B cell (primary cell): ENCODE measurements at regions not wholly inside any gene's neighbourhood (a gene's known extent, or its start where the extent isn't known, plus 50 kb on each side); places are given as distances from the start of the nearest gene placed in this dataset.

Experiments used
- ATAC-seq: fragments of 200-7000 bp; cut with Tn5 transposase; one replicate; pipeline ENCODE4 v1.10.0; 2021; ENCODE audit warnings: low read depth, mild to moderate bottlenecking, moderate number of reproducible peaks, moderate library complexity
- CTCF ChIA-PET: fragments of 350-600 bp; sonication (Branson Sonifier 250); formaldehyde crosslinking; loops from one replicate; lab custom pipeline; 2021; ENCODE audit warnings: antibody characterized with exemption, inconsistent platforms; lab: Charles Lee
- POLR2A ChIA-PET: fragments of 350-600 bp; sonication (Branson Sonifier 250); formaldehyde crosslinking; loops from one replicate; lab custom pipeline; 2021; ENCODE audit warnings: antibody characterized with exemption; lab: Charles Lee
- DNase-seq: peaks from one replicate; pipeline ENCODE4 v3.0.0; 2013
- H2AFZ ChIP-seq: 2 replicates; pipeline ENCODE4 v1.6.1; 2012; ENCODE audit warnings: mild to moderate bottlenecking, low read depth, low read length; ENCODE audit not compliant: insufficient read depth, poor library complexity, severe bottlenecking
- H3K27ac ChIP-seq, 2 donors: 1 replicate in 1 of 2; 2 replicates in 1 of 2; pipeline ENCODE4 v1.5.1; 2012 to 2013; ENCODE audit warnings: low read length in 2 of 2, mild to moderate bottlenecking in 2 of 2, moderate library complexity in 1 of 2
- H3K27me3 ChIP-seq, 4 experiments: fragments of 200-600 bp in 1 of 4; sonication (generic) in 1 of 4; replicated peaks in 1 of 4; 1 replicate in 2 of 4; 2 replicates in 2 of 4; pipeline versions ENCODE4 v1.6.1 to v1.7.0; 2013 to 2016; ENCODE audit warnings: low read length in 3 of 4, mild to moderate bottlenecking in 2 of 4, mixed read lengths in 1 of 4, moderate library complexity in 1 of 4; ENCODE audit not compliant: insufficient read depth in 4 of 4, control insufficient read depth in 3 of 4; ENCODE audit errors: control extremely low read depth in 1 of 4
- H3K36me3 ChIP-seq, 2 experiments: replicated peaks in 1 of 2; 1 replicate in 1 of 2; 2 replicates in 1 of 2; pipeline versions ENCODE4 v1.6.1 to v1.7.1; 2013; ENCODE audit warnings: low read length in 1 of 2; ENCODE audit not compliant: insufficient read depth in 2 of 2, control insufficient read depth in 1 of 2; ENCODE audit errors: control extremely low read depth in 1 of 2, extremely low read depth in 1 of 2
- H3K4me1 ChIP-seq, 2 donors: fragments of 200-600 bp in 1 of 2; sonication (generic) in 1 of 2; 1 replicate in 1 of 2; 2 replicates in 1 of 2; pipeline versions ENCODE4 v1.5.1 to v1.6.1; 2013 to 2017; ENCODE audit warnings: low read length in 2 of 2; ENCODE audit not compliant: control insufficient read depth in 2 of 2, insufficient read depth in 2 of 2
- H3K4me2 ChIP-seq: replicated peaks from 2 replicates; pipeline ENCODE3; 2012; ENCODE audit warnings: mild to moderate bottlenecking, low read depth, low read length; ENCODE audit not compliant: poor library complexity, severe bottlenecking
- H3K4me3 ChIP-seq, 5 experiments: fragments of 200-600 bp in 1 of 5; sonication (generic) in 1 of 5; 1 replicate in 3 of 5; 2 replicates in 2 of 5; pipeline versions ENCODE4 v1.5.1 to v1.7.0; 2011 to 2016; ENCODE audit warnings: low read length in 4 of 5, mild to moderate bottlenecking in 4 of 5, low read depth in 2 of 5, control low read depth in 1 of 5, moderate library complexity in 1 of 5; ENCODE audit not compliant: insufficient read depth in 1 of 5; ENCODE audit errors: control extremely low read depth in 1 of 5, extremely low read depth in 1 of 5
- H3K79me2 ChIP-seq: fragments of 200-600 bp; sonication (generic); one replicate; pipeline ENCODE4 v1.6.0; 2016; ENCODE audit warnings: low read length; ENCODE audit not compliant: control insufficient read depth, insufficient read depth
- H3K9ac ChIP-seq: fragments of 200-600 bp; sonication (generic); 2 replicates; pipeline ENCODE4 v1.6.1; 2017; ENCODE audit warnings: mild to moderate bottlenecking, low read length, moderate library complexity
- H3K9me3 ChIP-seq, 3 donors: one replicate each; pipeline versions ENCODE4 v1.6.1 to v1.7.1; 2013; ENCODE audit warnings: low read length in 2 of 3; ENCODE audit not compliant: control insufficient read depth in 2 of 3, insufficient read depth in 1 of 3; ENCODE audit errors: control extremely low read depth in 1 of 3
- H4K20me1 ChIP-seq: 2 replicates; pipeline ENCODE4 v1.6.0; 2012; ENCODE audit warnings: mild to moderate bottlenecking, low read length; ENCODE audit not compliant: insufficient read depth, control insufficient read depth, poor library complexity, severe bottlenecking
- H3K27ac Mint-ChIP-seq: one replicate; pipeline ENCODE4 v1.8.0; 2021; ENCODE audit warnings: mixed read lengths
- H3K27me3 Mint-ChIP-seq: one replicate; pipeline ENCODE4 v1.8.0; 2021; ENCODE audit warnings: mixed read lengths
- H3K4me1 Mint-ChIP-seq: one replicate; pipeline ENCODE4 v1.8.0; 2021; ENCODE audit warnings: mixed read lengths
- H3K4me3 Mint-ChIP-seq: one replicate; pipeline ENCODE4 v1.8.0; 2021; ENCODE audit warnings: mixed read lengths
- H3K9me3 Mint-ChIP-seq: one replicate; pipeline ENCODE4 v1.8.0; 2022; ENCODE audit warnings: mixed read lengths; ENCODE audit not compliant: insufficient read depth
- EZH2 ChIP-seq: IDR thresholded peaks from 2 replicates; pipeline ENCODE4 v1.6.1; 2012; ENCODE audit warnings: borderline replicate concordance, low read depth, mild to moderate bottlenecking, moderate library complexity, low read length; ENCODE audit not compliant: insufficient read depth, poor library complexity, severe bottlenecking
- WGBS: methylation state at CpG from one replicate; pipeline ENCODE4 v1.1.5; 2013; ENCODE audit warnings: missing lambda C conversion rate; ENCODE audit not compliant: insufficient coverage; 5-methylcytosine and 5-hydroxymethylcytosine counted together
- intact Hi-C: fragments of 100-400 bp; cut with micrococcal nuclease; formaldehyde crosslinking; loops from one replicate; pipeline ENCODE4 v1.10.0; 2022
- TF ChIP-seq, protein P1 (sequence below): fragments of 200-600 bp; IDR thresholded peaks from one replicate; pipeline ENCODE4 v1.8.0; 2022; ENCODE audit warnings: antibody characterized with exemption, mild to moderate bottlenecking

GRCh38 chr2:166572937-166573336, 78.9 kb upstream of the SCN7A start:
- ChIA-PET CTCF (no interaction called here), POLR2A (no interaction called here)
- no peaks in the 10 kb centered on the region for H3K9me3 ChIP-seq
- intact Hi-C loops: no loop called here
- Mint-ChIP-seq H3K27me3 (no peaks in the 10 kb centered on the region), H3K27ac (no peak overlapping the region), H3K9me3 (no peaks in the 10 kb centered on the region), H3K4me3 (no peak overlapping the region), H3K4me1 (no peaks in the 10 kb centered on the region)
- no peaks in the 10 kb centered on the region for H4K20me1 ChIP-seq
- no peak for DNase-seq
- H3K27me3 ChIP-seq: no peaks in the 10 kb centered on the region
- no peaks in the 10 kb centered on the region for H3K36me3 ChIP-seq
- TF ChIP-seq, protein P1, sequence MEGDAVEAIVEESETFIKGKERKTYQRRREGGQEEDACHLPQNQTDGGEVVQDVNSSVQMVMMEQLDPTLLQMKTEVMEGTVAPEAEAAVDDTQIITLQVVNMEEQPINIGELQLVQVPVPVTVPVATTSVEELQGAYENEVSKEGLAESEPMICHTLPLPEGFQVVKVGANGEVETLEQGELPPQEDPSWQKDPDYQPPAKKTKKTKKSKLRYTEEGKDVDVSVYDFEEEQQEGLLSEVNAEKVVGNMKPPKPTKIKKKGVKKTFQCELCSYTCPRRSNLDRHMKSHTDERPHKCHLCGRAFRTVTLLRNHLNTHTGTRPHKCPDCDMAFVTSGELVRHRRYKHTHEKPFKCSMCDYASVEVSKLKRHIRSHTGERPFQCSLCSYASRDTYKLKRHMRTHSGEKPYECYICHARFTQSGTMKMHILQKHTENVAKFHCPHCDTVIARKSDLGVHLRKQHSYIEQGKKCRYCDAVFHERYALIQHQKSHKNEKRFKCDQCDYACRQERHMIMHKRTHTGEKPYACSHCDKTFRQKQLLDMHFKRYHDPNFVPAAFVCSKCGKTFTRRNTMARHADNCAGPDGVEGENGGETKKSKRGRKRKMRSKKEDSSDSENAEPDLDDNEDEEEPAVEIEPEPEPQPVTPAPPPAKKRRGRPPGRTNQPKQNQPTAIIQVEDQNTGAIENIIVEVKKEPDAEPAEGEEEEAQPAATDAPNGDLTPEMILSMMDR: no peak
- TF ChIP-seq EZH2: no peak
- no peak overlapping the region for H3K4me2 ChIP-seq
- no peaks in the 10 kb centered on the region for H3K79me2 ChIP-seq
- H3K4me3 ChIP-seq: no peak overlapping the region
- no peak overlapping the region for H3K9ac ChIP-seq
- ATAC-seq: no peak
- H3K4me1 ChIP-seq: no peaks in the 10 kb centered on the region
- H3K27ac ChIP-seq: no peak overlapping the region
- H2AFZ ChIP-seq: no peak overlapping the region

GRCh38 chr2:166568409-166568808, 74.4 kb upstream of the SCN7A start:
- H3K9ac ChIP-seq: no peak overlapping the region
- TF ChIP-seq, protein P1: no peak
- no peak for TF ChIP-seq EZH2
- DNase-seq: no peak
- H3K4me1 Mint-ChIP-seq: no peaks in the 10 kb centered on the region
- H3K27ac ChIP-seq: no peak overlapping the region
- ATAC-seq: no peak
- WGBS: no CpG with 5 or more reads among the region's 3 CpGs
- CTCF ChIA-PET: no interaction called here
- no peaks in the 10 kb centered on the region for H3K27me3 Mint-ChIP-seq
- no peak overlapping the region for H3K4me2 ChIP-seq
- H3K27ac Mint-ChIP-seq: no peak overlapping the region
- H3K4me3 ChIP-seq: no peak overlapping the region
- no peaks in the 10 kb centered on the region for H3K9me3 Mint-ChIP-seq
- intact Hi-C loops: no loop called here
- no peaks in the 10 kb centered on the region for H3K36me3 ChIP-seq
- POLR2A ChIA-PET: no interaction called here
- no peaks in the 10 kb centered on the region for H3K27me3 ChIP-seq
- no peak overlapping the region for H3K4me3 Mint-ChIP-seq
- no peaks in the 10 kb centered on the region for H3K9me3 ChIP-seq
- H3K4me1 ChIP-seq: no peaks in the 10 kb centered on the region
- no peak overlapping the region for H2AFZ ChIP-seq
- no peaks in the 10 kb centered on the region for H3K79me2 ChIP-seq
- H4K20me1 ChIP-seq: no peaks in the 10 kb centered on the region
